Colonic mucosa (tissue), 4 donors: ENCODE measurements at regions not wholly inside any gene's neighbourhood (a gene's known extent, or its start where the extent isn't known, plus 50 kb on each side); places are given as distances from the start of the nearest gene placed in this dataset.

Experiments
- DNase-seq: peaks from one replicate; pipeline ENCODE4 v3.0.0-alpha.2; 2020
- H3K27ac ChIP-seq: fragments of 200-600 bp; one replicate; pipeline ENCODE4 v1.8.0; 2021
- H3K27me3 ChIP-seq: fragments of 200-600 bp; one replicate; pipeline ENCODE4 v1.8.0; 2021
- H3K36me3 ChIP-seq: fragments of 200-600 bp; one replicate; pipeline ENCODE4 v1.8.0; 2021
- H3K4me1 ChIP-seq: fragments of 200-600 bp; one replicate; pipeline ENCODE4 v1.8.0; 2021; ENCODE audit warnings: mild to moderate bottlenecking
- H3K4me3 ChIP-seq: fragments of 200-600 bp; one replicate; pipeline ENCODE4 v1.8.0; 2021
- H3K9ac ChIP-seq, 2 donors: one replicate each; pipeline ENCODE4 v1.7.0; 2013; ENCODE audit warnings: control low read depth in 2 of 2, low read depth in 2 of 2, low read length in 2 of 2
- H3K9me3 ChIP-seq: fragments of 200-600 bp; one replicate; pipeline ENCODE4 v1.8.0; 2021
- intact Hi-C: fragments of 100-400 bp; cut with DNase I; formaldehyde crosslinking; loops from one replicate; pipeline ENCODE4 v1.14.1; 2022
- TF ChIP-seq, protein P1 (sequence below): fragments of 200-600 bp; IDR thresholded peaks from one replicate; pipeline ENCODE4 v1.8.0; 2022; ENCODE audit warnings: antibody characterized with exemption, mild to moderate bottlenecking
- donor health status: healthy.
- donor health status: DM: no; HTN: no; CAD: no.
- donor health status: DM: no; HTN: no; CAD: no.

DNA sequence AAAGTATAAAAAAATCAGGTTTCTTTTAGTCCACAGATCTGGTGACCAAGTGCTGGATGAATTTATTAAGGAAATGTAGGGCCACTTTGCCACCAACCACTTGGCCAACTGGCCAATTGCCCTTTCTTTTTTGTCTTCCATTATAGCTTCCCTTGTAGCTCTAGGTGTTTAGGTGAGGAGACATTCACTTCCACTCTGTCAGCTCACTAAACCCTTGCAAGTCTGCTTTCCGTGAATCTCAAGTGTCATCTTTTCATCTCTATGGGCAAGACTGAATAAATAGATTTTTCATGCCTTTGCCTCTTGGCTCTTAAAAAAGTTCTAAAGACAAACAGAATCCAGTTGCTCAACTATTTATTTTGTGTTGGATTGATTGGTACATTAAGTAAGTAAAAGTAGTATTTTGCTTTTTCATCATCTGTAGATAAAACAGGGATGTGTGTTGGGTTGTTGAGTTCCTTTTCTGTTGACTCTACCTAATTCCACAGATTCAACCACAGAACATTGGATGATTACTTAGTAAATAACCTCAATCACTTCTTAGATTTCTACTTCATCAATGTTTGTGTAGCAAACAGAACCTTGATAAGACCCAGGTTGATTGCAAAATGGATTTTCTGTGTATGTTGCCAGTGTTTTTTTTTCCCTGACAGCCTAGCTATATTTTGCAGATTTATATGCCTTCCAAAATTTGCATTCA, 68.1 kb upstream of the GRXCR1 start:
- no peaks in the 10 kb centered on the region for H3K36me3 ChIP-seq
- H3K9ac ChIP-seq: no peak overlapping the region
- no peak overlapping the region for H3K27ac ChIP-seq
- no peak overlapping the region for H3K4me3 ChIP-seq
- TF ChIP-seq, protein P1, sequence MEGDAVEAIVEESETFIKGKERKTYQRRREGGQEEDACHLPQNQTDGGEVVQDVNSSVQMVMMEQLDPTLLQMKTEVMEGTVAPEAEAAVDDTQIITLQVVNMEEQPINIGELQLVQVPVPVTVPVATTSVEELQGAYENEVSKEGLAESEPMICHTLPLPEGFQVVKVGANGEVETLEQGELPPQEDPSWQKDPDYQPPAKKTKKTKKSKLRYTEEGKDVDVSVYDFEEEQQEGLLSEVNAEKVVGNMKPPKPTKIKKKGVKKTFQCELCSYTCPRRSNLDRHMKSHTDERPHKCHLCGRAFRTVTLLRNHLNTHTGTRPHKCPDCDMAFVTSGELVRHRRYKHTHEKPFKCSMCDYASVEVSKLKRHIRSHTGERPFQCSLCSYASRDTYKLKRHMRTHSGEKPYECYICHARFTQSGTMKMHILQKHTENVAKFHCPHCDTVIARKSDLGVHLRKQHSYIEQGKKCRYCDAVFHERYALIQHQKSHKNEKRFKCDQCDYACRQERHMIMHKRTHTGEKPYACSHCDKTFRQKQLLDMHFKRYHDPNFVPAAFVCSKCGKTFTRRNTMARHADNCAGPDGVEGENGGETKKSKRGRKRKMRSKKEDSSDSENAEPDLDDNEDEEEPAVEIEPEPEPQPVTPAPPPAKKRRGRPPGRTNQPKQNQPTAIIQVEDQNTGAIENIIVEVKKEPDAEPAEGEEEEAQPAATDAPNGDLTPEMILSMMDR: no peak
- intact Hi-C loops: no loop called here
- DNase-seq: no peak
- no peaks in the 10 kb centered on the region for H3K27me3 ChIP-seq
- no peaks in the 10 kb centered on the region for H3K4me1 ChIP-seq
- H3K9me3 ChIP-seq: no peaks in the 10 kb centered on the region

DNA sequence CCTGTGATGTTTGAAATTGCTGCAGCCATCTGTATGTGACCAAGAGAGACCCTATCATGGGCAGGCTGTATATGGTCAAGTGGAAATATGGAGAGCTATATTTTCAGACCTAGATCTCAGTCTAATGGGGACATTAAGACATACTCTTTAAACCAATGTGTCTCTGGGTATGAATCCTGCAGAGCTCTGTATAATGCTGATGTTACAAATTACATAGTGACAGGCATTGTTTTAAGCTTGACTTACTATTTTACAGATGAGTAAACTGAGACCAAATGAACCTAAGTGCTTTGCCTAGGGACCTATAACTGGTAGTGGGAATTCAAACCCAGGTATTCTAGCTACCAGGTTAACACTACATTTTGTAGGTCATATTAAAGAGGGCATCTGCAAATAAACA, 71.3 kb upstream of the GRXCR1 start:
- TF ChIP-seq, protein P1: no peak
- H3K9me3 ChIP-seq: no peaks in the 10 kb centered on the region
- H3K36me3 ChIP-seq: no peaks in the 10 kb centered on the region
- no peak for DNase-seq
- H3K27me3 ChIP-seq: no peaks in the 10 kb centered on the region
- H3K9ac ChIP-seq: no peak overlapping the region
- no peak overlapping the region for H3K27ac ChIP-seq
- intact Hi-C loops: no loop called here
- H3K4me3 ChIP-seq: no peak overlapping the region
- H3K4me1 ChIP-seq: no peaks in the 10 kb centered on the region

DNA sequence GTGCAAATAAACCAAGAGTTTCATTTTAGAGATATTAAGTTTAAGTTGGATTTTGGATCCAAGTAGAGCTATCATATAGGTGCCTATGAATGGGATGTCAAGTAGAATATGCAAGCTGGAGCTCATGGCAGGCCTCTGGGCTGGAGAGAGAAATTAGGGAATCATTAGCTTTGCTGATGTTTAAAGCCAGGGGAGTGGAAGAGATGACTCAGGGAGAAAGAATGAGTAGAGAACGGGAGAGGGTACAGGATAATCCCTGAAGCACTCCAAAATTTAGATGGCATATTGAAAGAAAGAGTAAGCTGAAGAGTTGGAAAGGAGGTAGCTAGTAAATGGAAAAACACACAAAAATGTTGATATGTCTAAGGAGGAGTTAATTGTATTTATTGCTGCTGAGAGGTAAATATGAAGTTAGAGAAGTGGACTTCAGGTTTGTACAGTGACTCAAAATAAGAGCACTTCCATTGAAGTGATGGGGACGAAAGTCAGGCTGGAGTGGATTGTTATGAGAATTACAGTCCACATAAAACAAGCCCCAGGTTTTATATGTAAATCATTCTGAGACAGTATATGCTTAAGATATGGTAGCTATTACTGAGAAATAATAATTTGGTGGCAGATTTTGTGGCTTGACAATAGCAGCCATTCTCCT, 72.5 kb upstream of the GRXCR1 start:
- DNase-seq: no peak
- Histone ChIP-seq H3K4me3 (no peak overlapping the region), H3K9me3 (no peaks in the 10 kb centered on the region), H3K27ac (no peak overlapping the region), H3K27me3 (no peaks in the 10 kb centered on the region), H3K9ac (no peak overlapping the region), H3K36me3 (no peaks in the 10 kb centered on the region), H3K4me1 (no peaks in the 10 kb centered on the region)
- intact Hi-C loops: loop anchor here (5.0 kb wide), 1 partner anchor 253 kb away; no protein-coding TSS in a partner anchor
- TF ChIP-seq, protein P1: no peak

DNA sequence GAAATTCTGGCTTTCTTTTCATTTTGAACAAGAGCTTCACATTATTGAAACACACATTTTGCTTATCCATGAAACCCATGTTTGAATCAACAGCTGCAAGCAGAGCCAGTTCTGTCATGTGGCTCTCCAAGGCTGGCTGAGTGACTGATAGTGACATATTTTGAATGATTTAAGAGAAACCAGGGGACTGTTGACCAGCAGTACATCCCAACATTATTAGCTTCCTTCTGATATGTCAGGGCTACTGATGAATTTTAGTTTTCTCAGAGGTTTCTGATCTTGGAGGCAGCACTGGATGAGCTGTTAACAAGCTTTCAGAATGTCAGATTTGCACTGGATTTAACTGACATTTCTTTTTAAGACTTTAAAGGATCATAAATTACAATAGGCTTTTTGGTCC, 74.6 kb upstream of the GRXCR1 start:
- H3K4me3 ChIP-seq: no peak overlapping the region
- intact Hi-C loops: loop anchor here (5.0 kb wide), 1 partner anchor 251 kb away; no protein-coding TSS in a partner anchor
- no peaks in the 10 kb centered on the region for H3K36me3 ChIP-seq
- H3K4me1 ChIP-seq: no peaks in the 10 kb centered on the region
- no peak overlapping the region for H3K9ac ChIP-seq
- H3K27ac ChIP-seq: no peak overlapping the region
- H3K9me3 ChIP-seq: no peaks in the 10 kb centered on the region
- DNase-seq: no peak
- no peaks in the 10 kb centered on the region for H3K27me3 ChIP-seq
- TF ChIP-seq, protein P1: no peak

DNA sequence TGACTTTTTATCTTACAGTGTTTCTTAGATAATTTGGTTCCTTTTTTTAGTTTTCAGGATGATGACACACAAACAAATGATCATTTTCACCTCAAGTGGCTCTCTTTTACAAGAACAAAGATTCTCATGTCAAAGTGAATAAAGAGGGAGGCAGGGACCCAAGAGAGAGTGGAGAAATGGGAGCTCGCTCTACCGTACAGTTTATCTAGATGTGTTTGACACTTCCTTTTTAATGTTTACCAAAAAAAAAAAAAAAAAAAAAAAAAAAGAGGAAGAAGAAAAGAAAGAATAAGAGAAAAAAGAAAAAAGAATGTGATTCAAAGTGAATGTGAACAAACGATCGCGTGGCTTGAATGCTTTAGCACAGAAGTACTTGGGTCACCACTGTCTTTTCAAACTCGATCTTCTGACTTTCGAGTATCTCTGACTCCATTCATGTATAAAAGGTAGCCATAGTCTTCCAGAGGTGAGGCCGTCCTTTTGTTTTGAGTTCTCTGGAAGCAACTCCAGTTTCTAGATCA, 75.6 kb upstream of the GRXCR1 start:
- TF ChIP-seq, protein P1: no peak
- no peak overlapping the region for H3K27ac ChIP-seq
- intact Hi-C loops: loop anchor here (5.0 kb wide), 1 partner anchor 250 kb away; no protein-coding TSS in a partner anchor
- no peak for DNase-seq
- H3K4me1 ChIP-seq: no peaks in the 10 kb centered on the region
- H3K9me3 ChIP-seq: no peaks in the 10 kb centered on the region
- no peaks in the 10 kb centered on the region for H3K27me3 ChIP-seq
- H3K9ac ChIP-seq: no peak overlapping the region
- no peak overlapping the region for H3K4me3 ChIP-seq
- H3K36me3 ChIP-seq: no peaks in the 10 kb centered on the region
